GM19328 (cell line): ENCODE measurements at regions not wholly inside any gene's neighbourhood (a gene's known extent, or its start where the extent isn't known, plus 50 kb on each side); places are given as distances from the start of the nearest gene placed in this dataset.
A peak's percentile ranks its signal among the peaks of the same experiment; 100 is the strongest.
"Not testable (repeated sequence)": the region's sequence is repeated elsewhere in the genome, so short reads cannot be mapped to it uniquely, and the experiment has no call there.

Experiments used
- ATAC-seq: cut with Tn5 transposase; IDR thresholded peaks from one replicate; pipeline ENCODE4 v1.9.1; 2021; ENCODE audit warnings: mild to moderate bottlenecking, moderate library complexity; ENCODE audit not compliant: unreplicated experiment

DNA sequence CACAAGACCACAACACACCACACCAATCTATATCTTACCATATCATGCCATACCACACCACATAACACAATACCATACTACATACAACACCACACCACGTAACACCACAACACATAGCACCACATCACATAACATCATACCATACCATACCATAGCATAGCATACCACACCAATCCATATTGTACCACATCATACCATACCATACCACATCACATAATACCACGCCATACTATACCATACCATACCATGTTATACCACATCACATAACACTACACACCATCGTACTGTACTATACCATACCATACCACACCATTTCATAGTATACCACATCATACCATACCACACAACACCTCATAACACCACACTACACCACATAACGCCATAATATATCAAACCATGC, 335.2 kb upstream of the VWC2 start:
- no peak for ATAC-seq

DNA sequence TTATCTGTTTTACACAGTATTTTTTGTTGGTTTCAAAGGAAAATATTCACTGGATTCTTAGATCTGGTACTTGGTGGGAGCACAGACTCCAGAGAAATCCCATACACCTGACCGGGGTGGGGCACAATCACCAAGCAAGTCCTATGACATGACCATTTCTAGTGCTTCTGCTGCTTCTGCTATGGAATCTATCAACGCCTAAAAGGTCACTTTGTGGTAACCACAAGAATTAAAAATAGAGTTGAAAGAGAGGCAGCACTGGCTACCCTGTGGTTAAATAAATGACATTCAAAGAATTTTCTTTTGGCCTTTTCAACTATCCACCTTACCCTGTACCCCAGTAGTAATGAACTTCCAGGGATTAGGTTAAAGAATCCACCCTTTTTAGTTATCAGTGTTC, 329.9 kb upstream of the VWC2 start:
- no peak for ATAC-seq

DNA sequence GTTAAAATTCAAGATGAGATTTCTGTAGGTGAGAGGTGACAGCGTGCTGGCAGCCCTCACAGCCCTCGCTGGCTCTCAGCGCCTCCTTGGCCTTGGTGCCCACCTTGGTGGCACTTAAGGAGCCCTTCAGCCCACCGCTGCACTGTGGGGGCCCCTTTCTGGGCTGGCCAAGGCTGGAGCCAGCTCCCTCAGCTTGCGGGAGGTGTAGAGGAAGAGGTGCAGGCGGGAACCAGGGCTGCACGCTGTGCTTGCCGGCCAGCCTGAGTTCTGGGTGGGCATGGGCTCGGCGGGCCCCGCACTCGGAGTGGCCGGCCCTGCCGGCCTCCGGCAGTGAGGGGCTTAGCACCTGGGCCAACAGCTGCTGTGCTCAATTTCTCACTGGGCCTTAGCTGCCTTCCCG, 320.0 kb upstream of the VWC2 start:
- ATAC-seq, result no peak

DNA sequence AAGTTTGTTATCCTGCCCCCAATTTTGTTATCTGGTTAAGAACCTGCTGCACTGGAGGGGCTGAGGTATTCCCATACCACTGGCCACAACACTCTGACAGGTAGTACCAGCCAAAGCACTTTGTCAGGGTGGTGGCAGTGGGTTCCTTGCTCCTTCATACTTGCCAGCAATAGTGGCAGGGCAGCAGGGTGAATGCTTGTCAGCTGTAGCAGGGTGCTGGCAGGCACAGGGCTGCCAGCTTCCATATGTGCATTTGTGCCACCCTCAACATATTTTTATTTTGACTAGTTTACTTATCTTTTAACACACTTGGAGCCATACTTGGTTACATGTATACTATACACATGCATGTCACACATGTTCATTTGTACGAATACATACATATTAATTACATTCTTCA, 294.0 kb upstream of the VWC2 start:
- ATAC-seq, result no peak

DNA sequence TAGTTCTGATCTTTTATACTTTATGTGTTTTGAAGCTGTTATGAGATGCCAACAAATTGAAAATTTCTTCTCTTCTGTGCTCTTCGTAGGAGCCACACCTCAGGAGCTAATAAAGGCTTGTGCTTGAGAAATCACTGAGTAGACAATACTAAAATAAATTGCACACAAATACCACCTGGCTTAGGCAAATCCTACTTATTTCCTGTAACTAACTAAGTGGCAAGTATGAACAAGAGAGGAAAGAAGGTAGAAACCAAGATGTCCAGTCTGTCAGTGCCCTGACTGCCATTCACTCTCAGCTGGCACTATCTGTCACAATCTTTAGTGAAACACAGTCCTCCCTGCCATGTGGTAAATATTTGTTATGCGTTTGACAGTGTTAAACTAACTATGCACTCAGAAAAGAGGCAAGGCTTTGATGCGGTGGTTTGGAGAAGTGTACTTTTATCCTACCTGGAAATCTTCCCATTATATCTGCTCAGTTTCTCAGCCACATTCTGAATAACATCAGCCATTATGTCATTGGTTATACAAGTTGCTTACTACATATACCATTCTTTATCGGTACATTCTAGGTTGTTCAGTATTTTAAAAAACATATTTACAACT, 293.4 kb upstream of the VWC2 start:
- ATAC-seq, result no peak

DNA sequence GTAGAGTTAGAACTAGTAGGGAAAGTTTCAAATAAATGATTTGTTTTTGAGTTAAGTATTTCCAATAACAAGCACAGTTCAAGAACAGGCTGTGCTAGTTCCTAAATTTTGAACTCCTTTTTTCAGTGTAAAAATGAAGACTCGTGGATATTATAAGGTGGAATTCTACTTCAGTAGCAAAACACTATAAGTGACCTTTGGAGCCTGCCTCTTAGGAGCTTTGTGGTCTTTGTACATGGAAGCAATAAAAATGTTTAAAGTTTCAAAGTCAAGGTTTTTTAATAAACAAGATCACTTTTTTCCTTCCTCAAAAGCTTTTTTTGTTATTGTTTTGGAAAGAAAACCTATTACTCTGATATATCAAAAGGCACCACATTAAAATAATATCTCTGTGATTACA, 292.4 kb upstream of the VWC2 start:
- no peak for ATAC-seq

DNA sequence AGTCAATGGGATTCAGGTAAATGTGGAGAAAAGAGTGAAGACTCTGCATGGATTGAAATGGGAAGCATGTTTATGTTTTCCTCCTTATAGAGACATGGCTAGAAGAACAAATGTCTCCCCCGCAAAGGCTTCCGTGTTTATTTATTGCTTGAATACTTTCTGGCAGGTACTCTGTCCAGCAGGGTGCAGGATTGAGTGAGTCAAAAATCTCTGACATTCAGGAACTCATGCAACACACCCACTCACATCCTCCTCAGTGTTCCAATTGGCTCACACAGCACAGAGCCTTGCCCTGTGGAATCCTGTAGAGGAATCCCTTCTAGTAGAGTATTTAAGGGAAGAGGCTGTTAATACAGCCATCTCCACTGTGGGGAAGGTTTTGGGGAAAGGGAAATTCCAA, 290.3 kb upstream of the VWC2 start:
- peak; percentile 63 for ATAC-seq

DNA sequence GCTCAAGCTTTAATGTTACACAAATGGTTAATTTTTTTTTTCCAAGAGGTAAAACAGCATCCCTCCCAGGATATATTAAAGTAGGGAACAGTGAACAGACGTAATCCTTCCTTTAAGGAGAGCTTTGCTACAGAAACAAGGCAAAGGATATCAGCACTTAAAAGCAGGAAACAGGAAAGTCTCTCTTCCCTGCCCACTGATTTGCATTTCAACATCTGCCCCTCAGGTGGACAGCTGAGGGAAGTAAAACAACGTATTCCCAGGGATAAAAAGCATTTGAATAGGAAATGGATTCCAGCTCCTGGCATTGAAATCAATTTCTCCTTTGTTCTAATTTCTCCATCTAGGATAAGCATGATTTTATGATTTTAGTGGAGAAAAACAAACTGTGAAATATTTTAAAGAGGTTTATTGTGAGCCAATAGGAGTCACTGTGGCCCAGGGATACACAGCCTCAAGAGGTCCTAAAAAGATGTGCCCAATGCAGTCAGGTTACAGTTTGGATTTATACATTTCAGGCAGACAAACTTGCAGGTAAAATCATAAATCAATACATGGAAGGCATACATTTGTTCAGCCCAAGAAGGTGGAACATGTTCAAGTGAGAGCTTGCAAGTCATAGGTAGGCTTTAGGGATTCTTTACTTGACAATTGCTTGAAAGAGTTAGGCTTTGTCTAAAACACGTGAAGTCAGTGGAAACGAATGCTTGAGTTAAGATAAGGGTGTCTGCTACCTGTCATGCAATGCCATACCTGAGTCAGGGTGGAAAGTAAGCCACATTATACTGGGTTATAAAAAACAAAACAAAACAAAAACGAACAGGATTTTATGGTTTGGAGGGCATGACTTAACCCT, 286.2 kb upstream of the VWC2 start:
- no peak for ATAC-seq

DNA sequence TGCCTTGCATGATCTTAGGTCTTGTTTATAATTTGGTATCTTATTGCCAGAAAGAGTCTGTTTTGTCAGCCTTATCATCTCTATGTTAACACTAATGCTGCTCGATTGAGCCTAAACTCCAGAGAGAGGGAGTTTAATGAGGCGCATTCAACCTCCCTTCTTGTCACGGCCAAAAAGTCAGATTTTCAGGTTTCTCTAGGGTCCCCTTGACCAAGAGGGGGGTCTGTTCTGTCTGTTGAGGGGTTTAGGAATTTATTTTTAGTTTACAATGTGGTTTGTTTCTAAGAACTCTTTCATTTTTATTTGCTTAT, 285.7 kb upstream of the VWC2 start:
- no peak for ATAC-seq

DNA sequence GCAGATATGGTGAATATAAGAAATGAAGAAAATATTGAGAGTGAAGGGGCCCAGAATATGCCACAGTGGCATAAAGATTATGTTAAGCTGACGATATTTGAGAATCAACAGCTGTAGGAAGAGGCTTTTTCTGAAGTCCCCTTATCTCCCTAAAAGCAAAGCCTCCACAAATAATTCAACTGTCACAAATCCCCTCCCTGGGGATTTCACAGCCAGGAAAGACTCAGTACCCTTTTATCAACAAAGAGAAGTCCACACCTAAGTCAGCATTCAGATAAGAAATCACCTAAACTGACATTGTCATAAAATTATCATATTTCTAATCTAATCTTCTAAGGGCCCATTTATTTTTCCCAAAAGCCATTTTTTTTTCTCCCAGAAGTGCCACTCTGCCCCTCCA, 284.9 kb upstream of the VWC2 start:
- no peak for ATAC-seq

DNA sequence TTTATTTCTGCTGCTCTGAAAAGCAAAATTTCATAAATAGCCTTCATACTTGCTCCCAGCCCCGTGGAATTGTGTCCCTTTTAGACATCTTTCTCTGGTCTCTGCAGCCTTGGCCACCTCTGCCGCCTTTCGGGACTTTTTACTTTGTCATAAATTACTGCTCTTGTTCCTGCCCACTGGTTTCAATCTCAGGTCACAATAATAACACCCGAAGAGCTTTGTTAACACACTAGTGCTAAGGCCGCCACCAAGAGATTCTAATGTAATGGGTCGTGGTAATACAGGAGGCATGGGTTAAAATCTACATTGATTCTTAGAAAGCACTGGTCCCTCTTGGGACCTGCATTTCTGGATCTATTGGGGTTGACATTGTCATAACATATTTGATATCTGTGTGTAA, 276.0 kb upstream of the VWC2 start:
- no peak for ATAC-seq

DNA sequence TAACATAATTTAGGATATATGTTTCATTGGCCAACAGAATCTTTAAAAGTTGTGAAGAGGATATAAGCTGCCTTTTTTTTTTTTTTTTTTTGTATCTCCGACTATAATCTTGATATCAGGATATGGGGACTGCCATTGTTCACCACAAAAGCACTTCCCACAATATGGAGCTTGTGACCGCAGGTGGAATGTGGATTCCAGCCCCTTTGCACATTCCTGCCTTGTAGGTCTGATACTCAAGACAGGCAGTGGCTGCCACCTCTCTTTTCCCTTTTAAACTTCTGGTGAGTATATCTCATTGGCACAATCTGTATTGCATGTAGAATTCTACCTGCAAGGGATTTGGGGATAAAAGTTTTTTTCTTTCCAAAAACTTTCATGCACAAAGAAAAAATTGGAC, 272.7 kb upstream of the VWC2 start:
- ATAC-seq, result no peak

DNA sequence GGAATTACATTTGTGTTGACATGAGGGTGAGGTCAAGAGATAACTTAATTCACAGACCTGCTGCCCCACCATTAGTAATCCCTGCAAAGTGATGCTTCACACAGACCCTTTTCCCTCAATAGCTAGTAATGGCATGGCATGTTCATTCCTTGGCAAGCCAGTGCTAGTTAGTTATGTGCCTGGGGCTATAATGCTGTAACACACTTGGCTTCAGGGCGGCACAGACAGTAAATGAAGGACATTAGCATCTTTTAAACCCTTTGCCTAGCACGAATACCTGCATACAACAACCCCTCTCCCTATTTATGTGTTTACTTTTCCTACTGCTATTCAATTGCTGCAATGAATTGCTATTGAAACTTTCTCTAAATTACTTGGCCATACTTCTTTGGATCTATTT, 266.2 kb upstream of the VWC2 start:
- not testable (repeated sequence) for ATAC-seq

DNA sequence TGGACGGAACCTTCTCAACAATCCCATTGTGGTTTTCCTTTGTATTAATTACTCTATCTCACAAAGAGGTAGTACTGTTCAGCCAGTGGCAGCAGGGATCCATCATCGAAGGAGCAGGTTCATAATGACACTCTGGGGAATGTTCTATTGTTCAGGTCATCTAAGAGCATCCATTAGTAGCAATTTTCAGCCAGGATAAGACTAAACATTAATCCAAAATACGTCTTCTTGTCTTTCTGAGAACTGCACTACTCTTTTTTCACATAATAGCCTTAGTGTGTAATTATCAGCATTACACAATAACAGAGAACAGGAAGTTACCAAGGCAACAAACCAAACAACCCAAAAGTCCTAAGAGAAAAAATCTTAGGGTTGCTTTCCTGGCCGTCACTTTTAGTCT, 259.5 kb upstream of the VWC2 start:
- no peak for ATAC-seq

DNA sequence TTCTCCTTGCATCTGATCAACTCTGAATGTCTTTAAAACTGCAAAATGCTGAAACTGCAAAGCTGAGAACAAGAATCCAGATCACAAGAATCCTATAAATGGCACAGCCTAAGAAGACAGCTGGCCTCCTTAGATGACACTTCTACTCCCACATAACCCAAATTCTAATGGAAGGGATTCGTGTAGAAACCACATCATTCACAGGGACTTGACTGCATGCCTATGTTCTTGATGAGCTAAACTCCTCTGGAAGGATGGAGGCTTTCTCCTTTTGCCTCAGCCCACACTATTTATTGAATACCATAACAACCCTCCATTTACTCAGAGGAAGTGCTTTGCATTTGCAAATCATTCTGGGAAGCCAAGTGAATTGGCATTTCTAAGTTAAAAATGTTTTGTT, 252.5 kb upstream of the VWC2 start:
- no peak for ATAC-seq

DNA sequence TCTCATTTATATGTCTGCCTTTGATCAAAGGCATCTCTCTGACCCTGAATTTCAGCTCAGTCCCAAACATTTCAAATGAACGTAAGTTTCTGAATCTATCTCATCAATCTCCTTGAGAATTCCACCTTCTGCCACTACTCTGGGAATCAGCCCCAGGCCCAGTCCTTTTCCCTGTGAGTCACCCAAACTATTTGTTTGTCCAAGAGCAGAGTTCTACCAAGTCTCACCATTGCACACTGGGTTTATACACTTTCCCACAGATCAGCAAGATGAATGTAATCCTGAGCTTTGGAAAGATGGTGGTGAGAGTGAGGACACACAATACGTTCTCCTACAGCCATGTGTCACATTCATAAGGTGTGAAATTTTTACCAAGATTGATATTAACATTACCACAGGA, 251.3 kb upstream of the VWC2 start:
- ATAC-seq, result no peak

DNA sequence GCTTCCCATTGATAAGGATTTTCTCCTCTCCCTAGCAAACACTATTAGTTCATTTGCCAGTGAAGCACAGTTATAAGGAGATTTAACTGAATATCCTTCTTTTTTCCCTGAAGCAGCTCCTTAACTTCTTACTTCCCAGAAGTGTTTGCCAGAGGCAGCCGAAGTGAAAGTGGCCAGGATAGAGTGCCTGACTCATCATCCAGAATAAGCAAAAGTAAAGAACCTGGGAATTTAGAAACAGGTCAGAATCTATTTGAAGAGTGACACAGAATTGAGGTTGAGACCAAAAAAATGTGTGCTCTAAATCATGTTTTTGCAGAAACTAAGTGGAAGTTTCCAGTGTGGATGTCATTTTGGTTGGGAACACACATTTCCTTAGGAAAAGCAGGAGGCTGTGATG, 249.6 kb upstream of the VWC2 start:
- no peak for ATAC-seq

DNA sequence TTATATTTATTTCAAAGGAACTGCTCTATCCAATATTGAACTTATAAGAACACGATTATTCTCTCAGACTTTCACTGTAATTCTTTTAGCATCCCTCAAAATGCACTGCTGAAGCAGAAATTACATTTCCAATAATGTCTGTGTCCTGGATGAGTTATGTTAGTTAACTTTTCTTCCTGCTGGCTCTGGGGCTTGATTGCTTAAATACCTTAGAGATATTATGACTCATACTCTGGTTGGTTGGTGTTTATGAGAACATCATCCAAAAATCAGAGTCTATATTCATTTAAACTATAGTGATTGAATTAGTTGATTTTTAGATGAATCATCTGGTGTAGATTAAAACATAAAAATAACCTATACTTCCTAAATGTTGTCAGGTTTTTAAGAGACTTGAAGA, 246.3 kb upstream of the VWC2 start:
- no peak for ATAC-seq

DNA sequence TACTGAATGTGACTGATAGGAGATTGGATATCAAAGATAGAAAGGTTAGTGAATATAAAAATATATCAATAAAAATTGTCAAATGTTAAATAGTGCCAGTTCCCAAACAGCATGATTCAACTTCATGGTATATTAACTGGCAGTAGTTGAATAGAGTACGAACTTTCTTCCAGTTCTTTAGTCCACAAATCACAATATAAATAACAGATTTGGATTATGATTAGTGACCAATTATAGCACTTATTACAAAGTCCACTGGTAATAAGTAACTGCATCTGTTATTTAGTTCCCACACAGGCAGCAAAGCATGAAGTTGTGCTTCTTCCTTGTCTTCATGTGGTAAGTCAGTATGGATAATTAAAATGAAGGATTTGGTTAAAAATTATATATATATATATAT, 243.0 kb upstream of the VWC2 start:
- ATAC-seq, result no peak

DNA sequence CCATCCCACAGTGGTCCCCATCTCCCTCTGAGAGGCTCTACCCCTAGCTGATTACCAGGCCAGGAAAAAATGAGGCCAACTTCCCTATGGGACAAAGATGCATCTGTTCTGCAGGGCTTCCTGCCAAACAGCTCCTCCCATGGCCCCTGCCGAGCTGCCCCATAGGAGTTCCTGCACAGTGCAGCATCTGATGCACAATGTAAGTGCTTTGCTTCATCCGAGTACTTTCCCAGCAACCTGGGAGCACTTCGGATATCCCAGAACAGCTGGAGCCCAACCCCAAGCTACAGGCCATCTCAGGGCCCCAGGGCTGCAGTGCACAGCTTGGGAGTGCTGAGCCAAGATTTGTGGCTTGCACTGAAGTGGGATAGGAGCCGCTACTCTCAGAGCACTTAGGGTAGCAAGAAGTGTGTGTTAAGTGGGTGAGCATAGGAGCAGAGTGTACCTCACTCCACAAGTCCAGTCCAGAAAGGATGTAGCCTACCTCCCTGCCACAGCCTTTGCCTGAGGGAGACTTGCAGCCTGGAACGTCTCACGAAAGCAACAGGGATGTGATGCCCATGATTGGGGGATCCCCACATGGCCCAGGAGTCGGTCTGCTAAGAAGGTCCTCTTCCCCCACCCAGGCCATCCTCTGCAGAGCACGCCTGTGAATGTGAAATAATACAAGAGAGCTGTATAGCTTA, 209.6 kb upstream of the VWC2 start:
- peak; percentile 10 for ATAC-seq

DNA sequence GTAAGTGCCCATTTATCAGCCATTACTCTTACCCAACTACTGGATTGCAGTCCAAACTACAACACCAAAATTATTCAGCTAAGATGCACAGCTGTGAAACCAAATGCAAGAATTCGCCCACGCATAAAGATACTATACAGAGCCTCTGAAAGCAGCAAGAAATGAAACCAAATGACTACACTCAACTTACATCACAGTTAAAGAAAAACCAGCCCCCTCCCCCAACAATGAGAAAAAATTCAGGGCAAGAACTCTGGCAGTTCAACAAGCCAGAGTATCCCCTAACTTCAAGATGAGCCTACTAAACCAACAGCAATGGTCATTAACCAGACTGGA, 209.1 kb upstream of the VWC2 start:
- peak; percentile 88 for ATAC-seq

DNA sequence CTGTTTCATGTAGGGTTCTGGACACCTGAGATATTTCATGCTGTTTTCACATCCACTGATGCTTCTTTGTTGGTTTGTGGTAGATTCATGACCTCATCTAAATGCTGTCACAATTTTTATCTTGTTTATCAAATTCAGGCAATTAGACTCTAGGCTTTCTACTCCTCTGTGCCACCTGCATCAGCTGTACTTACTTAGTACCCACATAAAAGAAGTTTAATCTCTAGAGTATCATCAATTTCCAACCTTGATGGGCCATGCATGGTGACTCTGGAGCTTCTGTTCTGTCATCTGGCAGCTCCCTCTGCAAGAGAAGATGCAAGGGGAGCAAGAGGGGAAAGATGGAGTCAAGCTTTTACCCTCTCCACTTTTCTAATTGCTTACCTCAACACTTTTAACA, 195.9 kb upstream of the VWC2 start:
- ATAC-seq, result no peak

DNA sequence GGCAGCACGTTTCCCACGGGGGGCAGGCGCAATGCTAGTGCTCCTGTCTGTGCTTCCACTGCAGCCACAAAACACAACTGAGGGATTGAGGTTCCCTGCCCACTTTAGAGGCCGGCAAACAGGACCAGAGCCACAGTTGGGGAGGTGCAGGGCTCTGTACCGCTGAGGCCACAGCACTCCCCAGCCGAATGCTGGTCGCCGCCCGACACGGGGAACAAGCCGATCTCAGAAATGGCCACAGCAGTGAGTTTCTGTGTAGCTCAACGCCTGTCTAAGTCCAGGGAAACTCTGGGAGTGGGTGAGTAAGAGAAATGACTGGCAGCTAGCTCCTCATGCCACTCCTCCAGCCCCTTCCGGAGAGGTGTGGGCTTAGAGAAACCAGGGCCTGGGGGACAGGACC, 194.0 kb upstream of the VWC2 start:
- ATAC-seq, result no peak
